Activated CD4-positive, alpha-beta T cell treated with anti-CD3 and anti-CD28 coated beads, Interleukin-2, Interleukin-4, amounts not matched to agents 100 ng/mL and 50 ng/mL, durations not matched to agents 16 hours and 8 hours (primary cell): ENCODE measurements at regions not wholly inside any gene's neighbourhood (a gene's known extent, or its start where the extent isn't known, plus 50 kb on each side); places are given as distances from the start of the nearest gene placed in this dataset.

Experiments used
- DNase-seq: peaks from one replicate; pipeline ENCODE4 v3.0.0-alpha.2; 2020; ENCODE audit warnings: low spot score

- DNase-seq = no peak
Measured at GRCh38 chr3:194069421-194070219, 66.3 kb upstream of the HES1 start.

GRCh38 chr3:194070220-194070633 is 65.7 kb upstream of the HES1 start:
- DNase-seq = no peak

GRCh38 chr3:194070634-194071409 is 65.1 kb upstream of the HES1 start:
- peak; percentile 63 for DNase-seq

- DNase-seq = no peak
Measured at GRCh38 chr3:194072097-194072428, 63.9 kb upstream of the HES1 start.

GRCh38 chr3:194072691-194073279 is 63.2 kb upstream of the HES1 start:
- DNase-seq = no peak

- DNase-seq = no peak
Measured at GRCh38 chr3:194073926-194074325, 62.0 kb upstream of the HES1 start.

- DNase-seq = no peak
Measured at GRCh38 chr3:194075088-194075615, 60.8 kb upstream of the HES1 start.

- DNase-seq = no peak
Measured at GRCh38 chr3:194075802-194076460, 60.0 kb upstream of the HES1 start.

GRCh38 chr3:194076475-194076874 is 59.5 kb upstream of the HES1 start:
- DNase-seq = no peak

- DNase-seq = no peak
Measured at GRCh38 chr3:194077602-194078001, 58.3 kb upstream of the HES1 start.

- DNase-seq = no peak
Measured at GRCh38 chr3:194078045-194078821, 57.7 kb upstream of the HES1 start.

GRCh38 chr3:194079702-194080172 is 56.2 kb upstream of the HES1 start:
- no peak for DNase-seq

- no peak for DNase-seq
Measured at GRCh38 chr3:194080436-194080835, 55.5 kb upstream of the HES1 start.

- no peak for DNase-seq
Measured at GRCh38 chr3:194080913-194081800, 54.8 kb upstream of the HES1 start.

- no peak for DNase-seq
Measured at GRCh38 chr3:194081826-194082225, 54.1 kb upstream of the HES1 start.

- no peak for DNase-seq
Measured at GRCh38 chr3:194082743-194083636, 53.0 kb upstream of the HES1 start.

- no peak for DNase-seq
Measured at GRCh38 chr3:194083637-194084224, 52.2 kb upstream of the HES1 start.

GRCh38 chr3:194084284-194084683 is 51.7 kb upstream of the HES1 start:
- DNase-seq = no peak
